Lung (tissue), 11 donors: ENCODE measurements at regions not wholly inside any gene's neighbourhood (a gene's known extent, or its start where the extent isn't known, plus 50 kb on each side); places are given as distances from the start of the nearest gene placed in this dataset.

ENCODE experiments used
- ATAC-seq: fragments of 200-7000 bp; cut with Tn5 transposase; one replicate; pipeline ENCODE4 v1.9.1; 2020; ENCODE audit warnings: moderate number of reproducible peaks; ENCODE audit not compliant: insufficient read depth, low FRiP score
- DNase-seq, 3 donors: peaks; one replicate each; pipeline ENCODE4 v3.0.0-alpha.2; 2013 to 2017
- H3K27ac ChIP-seq, 2 donors: one replicate each; pipeline ENCODE4 v1.5.1; 2013; ENCODE audit warnings: mild to moderate bottlenecking in 2 of 2, moderate library complexity in 2 of 2, control low read depth in 1 of 2, inconsistent platforms in 1 of 2, low read depth in 1 of 2, low read length in 1 of 2
- H3K27me3 ChIP-seq, 3 donors: one replicate each; pipeline ENCODE4 v1.5.1; 2013; ENCODE audit warnings: low read length in 2 of 3; ENCODE audit not compliant: control insufficient read depth in 3 of 3, insufficient read depth in 3 of 3
- H3K36me3 ChIP-seq, 4 donors: one replicate each; pipeline ENCODE4 v1.5.1; 2013; ENCODE audit warnings: low read length in 4 of 4, mild to moderate bottlenecking in 1 of 4, moderate library complexity in 1 of 4; ENCODE audit not compliant: control insufficient read depth in 4 of 4, insufficient read depth in 4 of 4
- H3K4me1 ChIP-seq, 5 donors: one replicate each; pipeline ENCODE4 v1.5.1; 2013; ENCODE audit warnings: low read length in 5 of 5, mild to moderate bottlenecking in 2 of 5, moderate library complexity in 1 of 5; ENCODE audit not compliant: control insufficient read depth in 5 of 5, insufficient read depth in 5 of 5
- H3K4me3 ChIP-seq: one replicate; pipeline ENCODE4 v1.5.1; 2013; ENCODE audit warnings: mild to moderate bottlenecking, control low read depth, moderate library complexity
- H3K9ac ChIP-seq, 2 donors: one replicate each; pipeline ENCODE4 v1.5.1; 2013; ENCODE audit warnings: low read length in 2 of 2, control low read depth in 1 of 2; ENCODE audit not compliant: insufficient read depth in 1 of 2
- H3K9me3 ChIP-seq, 4 donors: one replicate each; pipeline ENCODE4 v1.5.1; 2013; ENCODE audit warnings: low read length in 3 of 4, mild to moderate bottlenecking in 1 of 4, moderate library complexity in 1 of 4; ENCODE audit not compliant: control insufficient read depth in 4 of 4, insufficient read depth in 3 of 4
- WGBS, 2 donors: extraction: QIAGEN DNeasy Blood & Tissue Kit; methylation state at CpG; one replicate each; pipeline ENCODE4 v1.1.7; 2013; 5-methylcytosine and 5-hydroxymethylcytosine counted together
- TF ChIP-seq, protein P1 (sequence below): IDR thresholded peaks from 2 replicates; pipeline ENCODE4 v1.5.1; 2012; ENCODE audit warnings: mild to moderate bottlenecking; ENCODE audit errors: control extremely low read depth, extremely low read depth
- donor health status: control.
- donor health status: control.
- donor health status: Bipolar disorder and iron deficiency.
- donor health status: healthy.
- donor health status: DM: yes; HTN: yes; CAD: no.

DNA sequence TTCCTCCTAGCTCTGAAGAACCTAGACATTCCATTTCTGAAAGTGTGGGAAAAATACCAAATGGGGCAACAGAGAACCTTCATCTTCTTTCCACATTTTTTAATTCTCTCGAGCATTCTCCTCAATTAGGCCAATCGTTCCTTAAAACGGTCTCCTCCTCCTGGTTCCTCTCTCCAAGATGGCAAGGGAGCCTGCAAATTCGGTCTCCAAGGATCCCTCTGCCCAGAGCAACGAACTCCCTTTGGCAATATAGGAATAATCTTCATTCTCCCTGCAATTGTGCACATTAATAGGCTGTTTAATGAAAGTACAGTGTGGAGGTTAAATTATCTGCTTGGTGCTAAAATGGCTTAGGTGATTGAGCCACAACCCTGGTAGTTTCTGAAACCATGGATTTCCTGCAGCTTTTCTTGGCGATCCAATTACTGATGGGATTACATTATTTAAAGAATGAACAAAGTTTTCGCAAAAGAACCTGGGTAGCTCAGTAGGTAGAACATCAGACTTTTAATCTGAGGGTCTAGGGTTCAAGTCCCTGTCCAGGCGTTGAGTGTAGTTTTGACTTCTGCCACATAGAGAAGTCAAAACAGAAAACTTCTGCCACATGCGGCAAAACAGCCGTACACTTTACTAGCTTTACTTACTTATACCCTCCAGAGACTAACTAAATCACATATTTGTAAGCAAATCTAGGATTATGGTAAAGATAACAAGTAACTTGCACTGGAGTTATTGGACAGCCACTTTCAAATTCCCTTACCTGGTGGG is 102.9 kb upstream of the ZNF184 start:
- Histone ChIP-seq H3K27me3 (peaks cover 0 to 13% (median 10%) of the 10 kb centered on the region in 3 donors), H3K27ac (no peak overlapping the region), H3K9me3 (no peaks in the 10 kb centered on the region), H3K4me3 (no peak overlapping the region), H3K9ac (no peak overlapping the region), H3K36me3 (no peaks in the 10 kb centered on the region), H3K4me1 (no peaks in the 10 kb centered on the region)
- 69 to 81% methylated on average over 10 of the region's 10 CpGs for WGBS, 2 donors
- DNase-seq: no peak
- ATAC-seq: no peak
- TF ChIP-seq, protein P1, sequence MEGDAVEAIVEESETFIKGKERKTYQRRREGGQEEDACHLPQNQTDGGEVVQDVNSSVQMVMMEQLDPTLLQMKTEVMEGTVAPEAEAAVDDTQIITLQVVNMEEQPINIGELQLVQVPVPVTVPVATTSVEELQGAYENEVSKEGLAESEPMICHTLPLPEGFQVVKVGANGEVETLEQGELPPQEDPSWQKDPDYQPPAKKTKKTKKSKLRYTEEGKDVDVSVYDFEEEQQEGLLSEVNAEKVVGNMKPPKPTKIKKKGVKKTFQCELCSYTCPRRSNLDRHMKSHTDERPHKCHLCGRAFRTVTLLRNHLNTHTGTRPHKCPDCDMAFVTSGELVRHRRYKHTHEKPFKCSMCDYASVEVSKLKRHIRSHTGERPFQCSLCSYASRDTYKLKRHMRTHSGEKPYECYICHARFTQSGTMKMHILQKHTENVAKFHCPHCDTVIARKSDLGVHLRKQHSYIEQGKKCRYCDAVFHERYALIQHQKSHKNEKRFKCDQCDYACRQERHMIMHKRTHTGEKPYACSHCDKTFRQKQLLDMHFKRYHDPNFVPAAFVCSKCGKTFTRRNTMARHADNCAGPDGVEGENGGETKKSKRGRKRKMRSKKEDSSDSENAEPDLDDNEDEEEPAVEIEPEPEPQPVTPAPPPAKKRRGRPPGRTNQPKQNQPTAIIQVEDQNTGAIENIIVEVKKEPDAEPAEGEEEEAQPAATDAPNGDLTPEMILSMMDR: no peak

DNA sequence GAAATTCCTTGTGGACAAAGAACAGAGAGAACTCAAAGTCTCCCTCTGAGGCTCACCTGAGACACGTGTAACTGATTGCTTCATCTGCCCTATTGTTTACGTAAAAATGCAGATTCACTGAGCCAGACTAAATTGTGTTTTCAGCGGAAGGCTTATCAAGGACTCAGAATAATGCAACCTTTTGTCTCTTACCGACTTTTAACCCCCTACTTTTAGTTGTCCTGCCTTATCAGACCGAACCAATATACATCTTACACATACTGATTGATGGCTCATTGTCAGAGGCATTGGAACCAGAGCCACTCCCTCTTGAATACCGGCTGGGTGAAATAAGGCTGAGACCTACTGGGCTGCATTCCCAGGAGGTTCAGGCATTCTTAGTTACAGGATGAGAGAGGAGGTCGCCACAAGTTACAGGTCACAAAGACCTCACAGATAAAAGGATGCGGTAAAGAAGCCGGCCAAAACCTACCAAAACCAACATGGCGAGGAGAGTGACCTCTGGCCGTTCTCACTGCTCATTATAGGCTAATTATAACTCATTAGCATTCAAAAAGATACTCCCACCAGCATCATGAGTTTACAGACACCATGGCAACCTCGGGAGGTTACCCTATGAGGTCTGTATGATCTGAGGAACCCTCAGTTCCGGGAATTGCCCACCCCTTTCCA is 95.5 kb upstream of the ZNF184 start:
- H3K4me1 ChIP-seq: no peaks in the 10 kb centered on the region
- TF ChIP-seq, protein P1: no peak
- H3K27me3 ChIP-seq: peaks cover 0 to 58% (median 53%) of the 10 kb centered on the region in 3 donors
- no peak overlapping the region for H3K4me3 ChIP-seq
- WGBS, 2 donors: 41 to 51% methylated on average over 13 of the region's 13 CpGs
- no peak overlapping the region for H3K9ac ChIP-seq
- peaks cover 0 to 7% (median 0%) of the 10 kb centered on the region in 4 donors for H3K9me3 ChIP-seq
- no peak overlapping the region for H3K27ac ChIP-seq
- ATAC-seq: no peak
- H3K36me3 ChIP-seq: no peaks in the 10 kb centered on the region
- DNase-seq: no peak

DNA sequence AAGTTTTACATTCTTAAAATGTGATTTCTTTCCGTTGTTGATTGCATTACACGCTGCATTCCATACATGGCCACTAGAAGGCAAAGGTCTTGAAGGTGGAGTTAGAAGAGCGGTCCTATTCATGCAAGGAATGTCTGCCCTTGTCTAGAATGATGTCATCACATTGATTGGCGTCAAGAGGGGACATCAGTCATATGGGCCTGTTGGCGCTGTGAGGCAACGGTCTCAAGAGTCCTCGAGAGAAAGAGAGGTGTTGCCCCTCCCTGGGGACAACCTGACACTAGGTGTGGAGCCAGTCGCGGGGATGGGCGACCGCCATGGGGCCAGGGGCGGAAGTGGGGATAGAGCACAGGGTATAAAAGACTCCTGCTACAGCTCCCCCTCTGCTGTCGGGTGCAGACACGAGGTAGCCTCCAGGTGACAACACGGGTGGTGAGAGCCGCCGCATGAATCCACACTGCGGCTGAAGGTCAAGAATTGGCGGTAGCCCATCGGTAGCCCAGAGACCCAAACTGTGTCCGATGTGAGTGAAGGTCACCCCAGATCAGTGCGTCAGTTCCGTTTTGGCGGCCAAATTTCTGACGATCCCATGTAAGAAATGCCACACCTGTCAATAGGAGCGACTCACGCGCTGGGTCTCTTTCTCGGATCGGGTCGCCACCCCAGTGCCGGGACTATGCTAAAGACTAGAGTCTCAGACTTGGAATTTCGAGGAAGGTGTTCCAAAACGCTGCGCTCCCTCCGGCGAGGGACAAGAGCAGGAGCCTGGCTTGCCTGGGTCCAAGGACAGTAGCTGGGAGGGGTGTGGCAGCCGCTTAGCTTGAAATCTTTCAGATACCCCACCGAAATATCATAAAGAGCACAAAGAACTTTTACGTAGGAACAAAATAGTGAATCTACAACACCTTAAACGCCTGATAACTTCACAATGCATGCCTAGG is 93.2 kb upstream of the ZNF184 start:
- 5 to 7% methylated on average over 41 of the region's 41 CpGs for WGBS, 2 donors
- Histone ChIP-seq H3K4me3 (no peak overlapping the region), H3K27ac (no peak overlapping the region), H3K36me3 (no peaks in the 10 kb centered on the region), H3K27me3 (peaks cover 0 to 79% (median 72%) of the 10 kb centered on the region in 3 donors), H3K9ac (no peak overlapping the region), H3K9me3 (peaks cover 0 to 12% (median 0%) of the 10 kb centered on the region in 4 donors), H3K4me1 (peaks cover 0 to 1% (median 0%) of the 10 kb centered on the region in 5 donors)
- DNase-seq: no peak
- ATAC-seq: no peak
- TF ChIP-seq, protein P1: no peak
